ENCODE measurements at regions not wholly inside any gene's neighbourhood (a gene's known extent, or its start where the extent isn't known, plus 50 kb on each side); places are given as distances from the start of the nearest gene placed in this dataset.
A peak's percentile ranks its signal among the peaks of the same experiment; 100 is the strongest.

- 25% methylated on average over 4 of the region's 4 CpGs for WGBS (ENCODE audit: insufficient coverage, insufficient replicate concordance, low lambda C conversion rate, missing lambda C conversion rate)
- no peak overlapping the region for H2AFZ ChIP-seq (ENCODE audit: control insufficient read depth, low read depth, low read length)
- BruUV-seq (replicated peaks) = no TSS peak
- in situ Hi-C loops (cut with MboI) (no loop called here), intact Hi-C loops (cut with micrococcal nuclease; ENCODE audit: unreplicated experiment) (loop anchor here (5.0 to 10.0 kb wide), 2 partner anchors 148 to 1010 kb away; no protein-coding TSS in a partner anchor)
- no peak overlapping the region for H3K9ac ChIP-seq (ENCODE audit: control insufficient read depth, insufficient read depth, low read length)
- SMC1A ChIA-PET (ENCODE audit: uncharacterized antibody, unreplicated experiment) = interaction anchor here (0.6 to 4.9 kb wide), 24 partner anchors 14 to 1401 kb away, joined by 3 to 47 read pairs (median 3); no protein-coding TSS in a partner anchor
- ATAC-seq = no peak
- H3K27me3 ChIP-seq (replicated peaks in 1 of 2; ENCODE audit: control insufficient read depth in 2 of 2, insufficient read depth in 2 of 2, low read length in 1 of 2) = no peaks in the 10 kb centered on the region
- TF ChIP-seq FOS (IDR thresholded peaks at IDR 0.05; ENCODE audit: borderline replicate concordance, extremely low read depth, insufficient read length) = no peak
- POLR2A ChIA-PET = interaction anchor here (0.6 kb wide), 1 partner anchor 31 kb away, joined by 3 read pairs; no protein-coding TSS in a partner anchor
- RAD21 ChIA-PET (ENCODE audit: unreplicated experiment) = interaction anchor here (1.0 to 5.5 kb wide), 9 partner anchors 10 to 274 kb away, joined by 3 to 55 read pairs (median 5); no protein-coding TSS in a partner anchor
- DNase-seq (ENCODE audit: low read depth, low spot score) = no peak
- H3K27ac ChIP-seq (ENCODE audit: control insufficient read depth, insufficient read depth) = no peak overlapping the region
- no peaks in the 10 kb centered on the region for H4K20me1 ChIP-seq (ENCODE audit: control insufficient read depth, insufficient read depth)
- CTCF ChIA-PET = interaction anchor here (0.6 to 5.3 kb wide), 26 partner anchors 8 to 1010 kb away, joined by 3 to 77 read pairs (median 4); no protein-coding TSS in a partner anchor
- no peaks in the 10 kb centered on the region for H3K9me3 ChIP-seq (replicated peaks; ENCODE audit: control insufficient read depth, insufficient read depth, low read length)
- H3K4me2 ChIP-seq (ENCODE audit: control insufficient read depth, insufficient read depth) = no peak overlapping the region
- no peak overlapping the region for H3K4me3 ChIP-seq
- no peaks in the 10 kb centered on the region for H3K4me1 ChIP-seq (ENCODE audit: control insufficient read depth, insufficient read depth, low read length)
- no peaks in the 10 kb centered on the region for H3K36me3 ChIP-seq (ENCODE audit: control insufficient read depth in 2 of 2, insufficient read depth in 2 of 2, low read length in 1 of 2)
- FAIRE-seq = no peak
- H3K79me2 ChIP-seq (ENCODE audit: control insufficient read depth, insufficient read depth, low read length) = no peaks in the 10 kb centered on the region
Observed at GRCh38 chr6:103124471-103124870, 1731.0 kb downstream of the GRIK2 start.

GRCh38 chr6:103122766-103123601 lies 1729.5 kb downstream of the GRIK2 start:
- RAD21 ChIA-PET (ENCODE audit: unreplicated experiment) = interaction anchor here (0.8 to 5.5 kb wide), 15 partner anchors 10 to 273 kb away, joined by 3 to 55 read pairs (median 4); no protein-coding TSS in a partner anchor
- H2AFZ ChIP-seq (ENCODE audit: control insufficient read depth, low read depth, low read length) = no peak overlapping the region
- peak; percentile 98 for ATAC-seq
- peak; percentile 61; the same call in 1 of the 2 replicates for TF ChIP-seq SMC3 (IDR thresholded peaks at IDR 0.05; ENCODE audit: borderline replicate concordance, low read length)
- TF ChIP-seq NR2C1 (IDR thresholded peaks at IDR 0.05) = no peak
- TF ChIP-seq, protein P1, sequence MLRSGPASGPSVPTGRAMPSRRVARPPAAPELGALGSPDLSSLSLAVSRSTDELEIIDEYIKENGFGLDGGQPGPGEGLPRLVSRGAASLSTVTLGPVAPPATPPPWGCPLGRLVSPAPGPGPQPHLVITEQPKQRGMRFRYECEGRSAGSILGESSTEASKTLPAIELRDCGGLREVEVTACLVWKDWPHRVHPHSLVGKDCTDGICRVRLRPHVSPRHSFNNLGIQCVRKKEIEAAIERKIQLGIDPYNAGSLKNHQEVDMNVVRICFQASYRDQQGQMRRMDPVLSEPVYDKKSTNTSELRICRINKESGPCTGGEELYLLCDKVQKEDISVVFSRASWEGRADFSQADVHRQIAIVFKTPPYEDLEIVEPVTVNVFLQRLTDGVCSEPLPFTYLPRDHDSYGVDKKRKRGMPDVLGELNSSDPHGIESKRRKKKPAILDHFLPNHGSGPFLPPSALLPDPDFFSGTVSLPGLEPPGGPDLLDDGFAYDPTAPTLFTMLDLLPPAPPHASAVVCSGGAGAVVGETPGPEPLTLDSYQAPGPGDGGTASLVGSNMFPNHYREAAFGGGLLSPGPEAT (IDR thresholded peaks at IDR 0.05; ENCODE audit: low read depth) = no peak
- TF ChIP-seq MYB (IDR thresholded peaks at IDR 0.05; ENCODE audit: borderline replicate concordance, low read depth, low read length) = no peak
- TF ChIP-seq, protein P2, sequence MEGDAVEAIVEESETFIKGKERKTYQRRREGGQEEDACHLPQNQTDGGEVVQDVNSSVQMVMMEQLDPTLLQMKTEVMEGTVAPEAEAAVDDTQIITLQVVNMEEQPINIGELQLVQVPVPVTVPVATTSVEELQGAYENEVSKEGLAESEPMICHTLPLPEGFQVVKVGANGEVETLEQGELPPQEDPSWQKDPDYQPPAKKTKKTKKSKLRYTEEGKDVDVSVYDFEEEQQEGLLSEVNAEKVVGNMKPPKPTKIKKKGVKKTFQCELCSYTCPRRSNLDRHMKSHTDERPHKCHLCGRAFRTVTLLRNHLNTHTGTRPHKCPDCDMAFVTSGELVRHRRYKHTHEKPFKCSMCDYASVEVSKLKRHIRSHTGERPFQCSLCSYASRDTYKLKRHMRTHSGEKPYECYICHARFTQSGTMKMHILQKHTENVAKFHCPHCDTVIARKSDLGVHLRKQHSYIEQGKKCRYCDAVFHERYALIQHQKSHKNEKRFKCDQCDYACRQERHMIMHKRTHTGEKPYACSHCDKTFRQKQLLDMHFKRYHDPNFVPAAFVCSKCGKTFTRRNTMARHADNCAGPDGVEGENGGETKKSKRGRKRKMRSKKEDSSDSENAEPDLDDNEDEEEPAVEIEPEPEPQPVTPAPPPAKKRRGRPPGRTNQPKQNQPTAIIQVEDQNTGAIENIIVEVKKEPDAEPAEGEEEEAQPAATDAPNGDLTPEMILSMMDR (IDR thresholded peaks at IDR 0.05 in 2 of 3, conservative IDR thresholded peaks at IDR 0.05 in 1 of 3; ENCODE audit: control insufficient read depth in 2 of 3, extremely low read depth in 1 of 3, insufficient read depth in 1 of 3, low read depth in 3 of 3, low read length in 3 of 3) = peak; percentile 46 to 64 (median 62)
- TF ChIP-seq RAD21 (IDR thresholded peaks at IDR 0.05; ENCODE audit: insufficient read depth, low read depth, low read length) = peak; percentile 68
- no peak for TF ChIP-seq SMAD1 (IDR thresholded peaks at IDR 0.05; ENCODE audit: low read depth, partially characterized antibody)
- TF ChIP-seq EZH2 (IDR thresholded peaks at IDR 0.05; ENCODE audit: borderline replicate concordance, control insufficient read depth, low read depth, low read length) = no peak
- no peak for TF ChIP-seq ASH2L (IDR thresholded peaks at IDR 0.05; ENCODE audit: borderline replicate concordance, low read depth)
- no peak for TF ChIP-seq RUNX3 (IDR thresholded peaks at IDR 0.05; ENCODE audit: low read length)

More at GRCh38 chr6:103122766-103123601, 1729.5 kb downstream of the GRIK2 start:
- H3K79me2 ChIP-seq (ENCODE audit: control insufficient read depth, insufficient read depth, low read length) = no peaks in the 10 kb centered on the region
- intact Hi-C loops (cut with micrococcal nuclease; ENCODE audit: unreplicated experiment) (loop anchor here (1.0 to 10.0 kb wide), 3 partner anchors 149 to 1008 kb away; no protein-coding TSS in a partner anchor), in situ Hi-C loops (cut with MboI) (no loop called here)
- DNase-seq (ENCODE audit: low read depth, low spot score) (no peak), FAIRE-seq (no peak)
- H3K27ac ChIP-seq (ENCODE audit: control insufficient read depth, insufficient read depth) = no peak overlapping the region
- no peaks in the 10 kb centered on the region for H3K36me3 ChIP-seq (ENCODE audit: control insufficient read depth in 2 of 2, insufficient read depth in 2 of 2, low read length in 1 of 2)
- ChIA-PET SMC1A (ENCODE audit: uncharacterized antibody, unreplicated experiment) (interaction anchor here (0.7 to 4.9 kb wide), 38 partner anchors 11 to 501 kb away, joined by 3 to 47 read pairs (median 4); no protein-coding TSS in a partner anchor), POLR2A (no interaction called here), CTCF (interaction anchor here (0.7 to 5.3 kb wide), 52 partner anchors 9 to 1403 kb away, joined by 3 to 77 read pairs (median 4); no protein-coding TSS in a partner anchor)
- H3K27me3 ChIP-seq (replicated peaks in 1 of 2; ENCODE audit: control insufficient read depth in 2 of 2, insufficient read depth in 2 of 2, low read length in 1 of 2) = no peaks in the 10 kb centered on the region
- no peak overlapping the region for H3K9ac ChIP-seq (ENCODE audit: control insufficient read depth, insufficient read depth, low read length)
- H3K4me1 ChIP-seq (ENCODE audit: control insufficient read depth, insufficient read depth, low read length) = no peaks in the 10 kb centered on the region
- no peak overlapping the region for H3K4me2 ChIP-seq (ENCODE audit: control insufficient read depth, insufficient read depth)
- BruUV-seq (replicated peaks) = no TSS peak
- 16% methylated on average over 10 of the region's 10 CpGs for WGBS (ENCODE audit: insufficient coverage, insufficient replicate concordance, low lambda C conversion rate, missing lambda C conversion rate)
- no peaks in the 10 kb centered on the region for H4K20me1 ChIP-seq (ENCODE audit: control insufficient read depth, insufficient read depth)
- H3K4me3 ChIP-seq = no peak overlapping the region
- no peaks in the 10 kb centered on the region for H3K9me3 ChIP-seq (replicated peaks; ENCODE audit: control insufficient read depth, insufficient read depth, low read length)
